ENCODE measurements at regions not wholly inside any gene's neighbourhood (a gene's known extent, or its start where the extent isn't known, plus 50 kb on each side); places are given as distances from the start of the nearest gene placed in this dataset.
A peak's percentile ranks its signal among the peaks of the same experiment; 100 is the strongest.
"Not testable (repeated sequence)": the region's sequence is repeated elsewhere in the genome, so short reads cannot be mapped to it uniquely, and the experiment has no call there.

- intact Hi-C loops (cut with DNase I): no loop called here
- DNase-seq: no peak
These were observed 296.0 kb upstream of the LRRTM4 start for GRCh38 chr2:77818186-77818585.

- intact Hi-C loops (cut with DNase I): no loop called here
- no peak for DNase-seq
These were observed 300.9 kb upstream of the LRRTM4 start for GRCh38 chr2:77823028-77823427.

- intact Hi-C loops (cut with DNase I): no loop called here
- DNase-seq: no peak
These were observed 308.9 kb upstream of the LRRTM4 start for GRCh38 chr2:77831060-77831459.

GRCh38 chr2:77831471-77831870, 309.3 kb upstream of the LRRTM4 start:
- intact Hi-C loops (cut with DNase I): no loop called here

GRCh38 chr2:77831898-77832297, 309.7 kb upstream of the LRRTM4 start:
- intact Hi-C loops (cut with DNase I): no loop called here
- no peak for DNase-seq

More at GRCh38 chr2:77831471-77831870, 309.3 kb upstream of the LRRTM4 start:
- DNase-seq: no peak

GRCh38 chr2:77834360-77835002, 312.3 kb upstream of the LRRTM4 start:
- intact Hi-C loops (cut with DNase I): no loop called here
- DNase-seq: no peak

- intact Hi-C loops (cut with DNase I): no loop called here
- DNase-seq: no peak
These were observed 316.3 kb upstream of the LRRTM4 start for GRCh38 chr2:77838441-77838840.

GRCh38 chr2:77839102-77839501, 316.9 kb upstream of the LRRTM4 start:
- DNase-seq: no peak
- intact Hi-C loops (cut with DNase I): no loop called here

GRCh38 chr2:77862120-77862519, 339.9 kb upstream of the LRRTM4 start:
- intact Hi-C loops (cut with DNase I): no loop called here
- peak in 1 of 42 donors; percentile 4 for DNase-seq

- no peak for DNase-seq
- intact Hi-C loops (cut with DNase I): no loop called here
These were observed 342.2 kb upstream of the LRRTM4 start for GRCh38 chr2:77864426-77864825.

GRCh38 chr2:77866661-77867060, 344.5 kb upstream of the LRRTM4 start:
- intact Hi-C loops (cut with DNase I): no loop called here
- no peak for DNase-seq

- intact Hi-C loops (cut with DNase I): no loop called here
- no peak for DNase-seq
These were observed 345.0 kb upstream of the LRRTM4 start for GRCh38 chr2:77867146-77867545.

- DNase-seq: no peak
- intact Hi-C loops (cut with DNase I): no loop called here
These were observed 351.3 kb upstream of the LRRTM4 start for GRCh38 chr2:77873506-77873905.

- DNase-seq; intact Hi-C loops (cut with DNase I): not testable (repeated sequence)
These were observed 378.0 kb upstream of the LRRTM4 start for GRCh38 chr2:77900211-77900610.

- intact Hi-C loops (cut with DNase I): no loop called here
- DNase-seq: no peak
These were observed 388.0 kb upstream of the LRRTM4 start for GRCh38 chr2:77910136-77910535.

- no peak for DNase-seq
- intact Hi-C loops (cut with DNase I): no loop called here
These were observed 398.7 kb upstream of the LRRTM4 start for GRCh38 chr2:77920838-77921366.

- intact Hi-C loops (cut with DNase I): no loop called here
- DNase-seq: no peak
These were observed 400.4 kb upstream of the LRRTM4 start for GRCh38 chr2:77922567-77922966.

GRCh38 chr2:77937366-77937765, 415.2 kb upstream of the LRRTM4 start:
- intact Hi-C loops (cut with DNase I): no loop called here
- no peak for DNase-seq

- intact Hi-C loops (cut with DNase I): no loop called here
- DNase-seq: no peak
These were observed 416.3 kb upstream of the LRRTM4 start for GRCh38 chr2:77938462-77938861.

GRCh38 chr2:77939370-77939769, 417.2 kb upstream of the LRRTM4 start:
- DNase-seq: no peak
- intact Hi-C loops (cut with DNase I): no loop called here

GRCh38 chr2:77939801-77940200, 417.6 kb upstream of the LRRTM4 start:
- intact Hi-C loops (cut with DNase I): no loop called here
- no peak for DNase-seq

Data from head of caudate nucleus (tissue), 42 donors.